OCI-LY1 (cell line): ENCODE measurements at regions not wholly inside any gene's neighbourhood (a gene's known extent, or its start where the extent isn't known, plus 50 kb on each side); places are given as distances from the start of the nearest gene placed in this dataset.

ENCODE experiments used
- EZH2 ChIP-seq: fragments of 200-600 bp; sonication (generic), shearing (Covaris generic); IDR thresholded peaks from 2 replicates; pipeline ENCODE4 v1.8.0; 2017; ENCODE audit warnings: borderline replicate concordance, mixed run types, mild to moderate bottlenecking, antibody characterized with exemption, low read length, moderate library complexity, mixed read lengths
- TF ChIP-seq, protein P1 (sequence below): fragments of 200-600 bp; sonication (generic), shearing (Covaris generic); IDR thresholded peaks from 2 replicates; pipeline ENCODE4 v1.5.1; 2017; ENCODE audit warnings: mild to moderate bottlenecking, antibody characterized with exemption, low read length, moderate library complexity, mixed read lengths

DNA sequence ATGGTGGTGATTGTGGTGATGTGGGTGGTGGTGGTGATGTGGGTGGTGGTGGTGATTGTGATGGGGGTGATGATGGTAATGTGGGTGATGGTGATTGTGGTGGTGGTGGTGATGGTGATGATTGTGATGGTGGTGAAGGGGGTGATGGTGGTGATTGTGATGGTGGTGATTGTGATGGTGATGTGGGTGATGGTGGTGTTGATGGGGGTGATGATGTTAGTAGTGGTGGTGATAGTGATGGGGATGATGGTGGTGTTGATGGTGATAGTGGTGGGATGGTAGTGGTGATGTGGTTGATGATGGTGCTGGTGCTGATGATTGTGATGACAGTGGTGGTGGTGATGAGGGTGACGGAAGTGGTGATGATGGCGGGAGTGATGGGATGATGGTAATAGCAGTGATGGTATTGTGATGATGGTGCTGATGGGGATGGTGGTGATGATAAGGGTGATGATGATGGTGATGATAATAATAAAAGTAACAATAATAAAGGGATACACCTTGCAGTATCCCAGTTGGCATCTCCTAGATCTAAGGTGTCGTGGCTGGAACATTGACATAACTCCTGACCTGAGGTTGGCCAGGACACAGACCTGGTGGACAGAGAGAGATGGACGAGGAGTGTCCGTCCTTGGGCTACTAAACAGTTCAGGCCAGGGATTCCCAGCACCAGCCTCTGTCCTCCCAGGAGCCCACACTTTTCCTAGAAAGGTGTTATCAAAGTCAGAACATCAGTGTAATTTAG is 344.5 kb downstream of the SEC14L1 start:
- TF ChIP-seq, protein P1, sequence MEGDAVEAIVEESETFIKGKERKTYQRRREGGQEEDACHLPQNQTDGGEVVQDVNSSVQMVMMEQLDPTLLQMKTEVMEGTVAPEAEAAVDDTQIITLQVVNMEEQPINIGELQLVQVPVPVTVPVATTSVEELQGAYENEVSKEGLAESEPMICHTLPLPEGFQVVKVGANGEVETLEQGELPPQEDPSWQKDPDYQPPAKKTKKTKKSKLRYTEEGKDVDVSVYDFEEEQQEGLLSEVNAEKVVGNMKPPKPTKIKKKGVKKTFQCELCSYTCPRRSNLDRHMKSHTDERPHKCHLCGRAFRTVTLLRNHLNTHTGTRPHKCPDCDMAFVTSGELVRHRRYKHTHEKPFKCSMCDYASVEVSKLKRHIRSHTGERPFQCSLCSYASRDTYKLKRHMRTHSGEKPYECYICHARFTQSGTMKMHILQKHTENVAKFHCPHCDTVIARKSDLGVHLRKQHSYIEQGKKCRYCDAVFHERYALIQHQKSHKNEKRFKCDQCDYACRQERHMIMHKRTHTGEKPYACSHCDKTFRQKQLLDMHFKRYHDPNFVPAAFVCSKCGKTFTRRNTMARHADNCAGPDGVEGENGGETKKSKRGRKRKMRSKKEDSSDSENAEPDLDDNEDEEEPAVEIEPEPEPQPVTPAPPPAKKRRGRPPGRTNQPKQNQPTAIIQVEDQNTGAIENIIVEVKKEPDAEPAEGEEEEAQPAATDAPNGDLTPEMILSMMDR: no peak
- TF ChIP-seq EZH2: no peak
